Gastrocnemius medialis (tissue), 4 donors: ENCODE measurements at regions not wholly inside any gene's neighbourhood (a gene's known extent, or its start where the extent isn't known, plus 50 kb on each side); places are given as distances from the start of the nearest gene placed in this dataset.

Experiments
- POLR2A ChIP-seq, 2 donors: fragments of 450-650 bp; IDR thresholded peaks; one replicate each; pipeline ENCODE4 v1.6.1; 2017; ENCODE audit warnings: antibody characterized with exemption in 2 of 2, mild to moderate bottlenecking in 2 of 2, moderate library complexity in 2 of 2
- TF ChIP-seq, protein P1 (sequence below), 5 experiments: fragments of 450-650 bp in 3 of 5; fragments of 200-600 bp in 2 of 5; sonication (generic) in 2 of 5; IDR thresholded peaks in 4 of 5; conservative IDR thresholded peaks in 1 of 5; 1 replicate in 4 of 5; 2 replicates in 1 of 5; pipeline ENCODE4 v1.5.1; 2016 to 2019; ENCODE audit warnings: antibody characterized with exemption in 5 of 5, mild to moderate bottlenecking in 3 of 5, moderate library complexity in 3 of 5

DNA sequence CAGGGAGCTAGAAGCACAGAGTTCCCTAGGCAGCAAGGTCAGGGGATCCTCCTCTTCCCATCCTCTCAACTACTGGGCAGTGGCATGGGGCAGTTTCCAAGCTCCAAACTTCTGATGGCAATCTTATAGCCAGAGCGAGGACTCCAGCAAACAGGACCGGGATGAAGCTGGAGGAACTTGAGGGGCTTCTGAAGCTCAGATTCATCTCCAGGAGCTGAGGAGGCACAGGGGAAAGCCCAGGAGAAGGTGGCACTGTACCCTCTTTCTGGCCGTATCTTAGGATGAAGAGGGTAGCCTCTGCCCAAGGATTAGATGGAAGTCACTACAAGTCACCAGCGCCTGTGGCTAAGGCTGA lies 50.0 kb upstream of the RPL38 start:
- no peak for TF ChIP-seq POLR2A (IDR thresholded peaks at IDR 0.05)
- TF ChIP-seq, protein P1, sequence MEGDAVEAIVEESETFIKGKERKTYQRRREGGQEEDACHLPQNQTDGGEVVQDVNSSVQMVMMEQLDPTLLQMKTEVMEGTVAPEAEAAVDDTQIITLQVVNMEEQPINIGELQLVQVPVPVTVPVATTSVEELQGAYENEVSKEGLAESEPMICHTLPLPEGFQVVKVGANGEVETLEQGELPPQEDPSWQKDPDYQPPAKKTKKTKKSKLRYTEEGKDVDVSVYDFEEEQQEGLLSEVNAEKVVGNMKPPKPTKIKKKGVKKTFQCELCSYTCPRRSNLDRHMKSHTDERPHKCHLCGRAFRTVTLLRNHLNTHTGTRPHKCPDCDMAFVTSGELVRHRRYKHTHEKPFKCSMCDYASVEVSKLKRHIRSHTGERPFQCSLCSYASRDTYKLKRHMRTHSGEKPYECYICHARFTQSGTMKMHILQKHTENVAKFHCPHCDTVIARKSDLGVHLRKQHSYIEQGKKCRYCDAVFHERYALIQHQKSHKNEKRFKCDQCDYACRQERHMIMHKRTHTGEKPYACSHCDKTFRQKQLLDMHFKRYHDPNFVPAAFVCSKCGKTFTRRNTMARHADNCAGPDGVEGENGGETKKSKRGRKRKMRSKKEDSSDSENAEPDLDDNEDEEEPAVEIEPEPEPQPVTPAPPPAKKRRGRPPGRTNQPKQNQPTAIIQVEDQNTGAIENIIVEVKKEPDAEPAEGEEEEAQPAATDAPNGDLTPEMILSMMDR (IDR thresholded peaks at IDR 0.05 in 4 of 5, conservative IDR thresholded peaks at IDR 0.05 in 1 of 5) = no peak
